Loucy (cell line): ENCODE measurements at regions not wholly inside any gene's neighbourhood (a gene's known extent, or its start where the extent isn't known, plus 50 kb on each side); places are given as distances from the start of the nearest gene placed in this dataset.
"Not testable (repeated sequence)": the region's sequence is repeated elsewhere in the genome, so short reads cannot be mapped to it uniquely, and the experiment has no call there.

Source experiments
- EZH2phosphoT487 ChIP-seq: fragments of 200-600 bp; IDR thresholded peaks from 2 replicates; pipeline ENCODE4 v1.6.1; 2018; ENCODE audit warnings: antibody characterized with exemption, mild to moderate bottlenecking, moderate library complexity, borderline replicate concordance
- TF ChIP-seq, protein P1 (sequence below): fragments of 200-600 bp; sonication (generic); conservative IDR thresholded peaks from 2 replicates; pipeline ENCODE4 v1.5.1; 2014; ENCODE audit warnings: mild to moderate bottlenecking, antibody characterized with exemption, low read length

DNA sequence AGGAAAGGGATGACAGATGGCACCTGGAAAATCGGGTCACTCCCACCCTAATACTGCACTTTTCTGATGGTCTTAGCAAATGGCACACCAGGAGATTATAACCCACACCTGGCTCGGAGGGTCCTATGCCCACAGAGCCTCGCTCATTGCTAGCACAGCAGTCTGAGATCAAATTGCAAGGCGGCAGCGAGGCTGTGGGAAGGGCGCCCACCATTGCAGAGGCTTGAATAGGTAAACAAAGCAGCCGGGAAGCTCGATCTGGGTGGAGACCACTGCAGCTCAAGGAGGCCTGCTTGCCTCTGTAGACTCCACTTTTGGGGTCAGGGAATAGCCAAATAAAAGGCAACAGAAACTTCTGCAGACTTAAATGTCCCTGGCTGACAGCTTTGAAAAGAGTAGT, 622.7 kb upstream of the ZNF804A start:
- TF ChIP-seq, protein P1, sequence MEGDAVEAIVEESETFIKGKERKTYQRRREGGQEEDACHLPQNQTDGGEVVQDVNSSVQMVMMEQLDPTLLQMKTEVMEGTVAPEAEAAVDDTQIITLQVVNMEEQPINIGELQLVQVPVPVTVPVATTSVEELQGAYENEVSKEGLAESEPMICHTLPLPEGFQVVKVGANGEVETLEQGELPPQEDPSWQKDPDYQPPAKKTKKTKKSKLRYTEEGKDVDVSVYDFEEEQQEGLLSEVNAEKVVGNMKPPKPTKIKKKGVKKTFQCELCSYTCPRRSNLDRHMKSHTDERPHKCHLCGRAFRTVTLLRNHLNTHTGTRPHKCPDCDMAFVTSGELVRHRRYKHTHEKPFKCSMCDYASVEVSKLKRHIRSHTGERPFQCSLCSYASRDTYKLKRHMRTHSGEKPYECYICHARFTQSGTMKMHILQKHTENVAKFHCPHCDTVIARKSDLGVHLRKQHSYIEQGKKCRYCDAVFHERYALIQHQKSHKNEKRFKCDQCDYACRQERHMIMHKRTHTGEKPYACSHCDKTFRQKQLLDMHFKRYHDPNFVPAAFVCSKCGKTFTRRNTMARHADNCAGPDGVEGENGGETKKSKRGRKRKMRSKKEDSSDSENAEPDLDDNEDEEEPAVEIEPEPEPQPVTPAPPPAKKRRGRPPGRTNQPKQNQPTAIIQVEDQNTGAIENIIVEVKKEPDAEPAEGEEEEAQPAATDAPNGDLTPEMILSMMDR, result not testable (repeated sequence)
- TF ChIP-seq EZH2phosphoT487, result not testable (repeated sequence)
